OCI-LY7 (cell line): ENCODE measurements at regions not wholly inside any gene's neighbourhood (a gene's known extent, or its start where the extent isn't known, plus 50 kb on each side); places are given as distances from the start of the nearest gene placed in this dataset.
"Not testable (repeated sequence)": the region's sequence is repeated elsewhere in the genome, so short reads cannot be mapped to it uniquely, and the experiment has no call there.

Source experiments
- BruUV-seq: library from RNA; stranded (reverse); fragments of 400-500 nt; replicated peaks from 2 replicates; lab custom pipeline; 2021; lab: Mats Ljungman, UMichigan
- CTCF ChIA-PET: fragments of 300-600 bp; sonication (Branson Sonifier 250); formaldehyde crosslinking; loops from one replicate; lab custom pipeline; 2022; ENCODE audit warnings: antibody characterized with exemption; ENCODE audit not compliant: unreplicated experiment; lab: Charles Lee
- POLR2A ChIA-PET: fragments of 300-600 bp; sonication (Branson Sonifier 250); formaldehyde crosslinking; loops from one replicate; lab custom pipeline; 2022; ENCODE audit warnings: antibody characterized with exemption; lab: Charles Lee
- DNase-seq: peaks from one replicate; pipeline ENCODE4 v3.0.0-alpha.2; 2015; ENCODE audit warnings: low spot score
- H2AFZ ChIP-seq: fragments of 200-600 bp; sonication (generic), shearing (Covaris generic); 2 replicates; pipeline ENCODE4 v1.6.1; 2014; ENCODE audit warnings: mild to moderate bottlenecking, antibody characterized with exemption, low read length, moderate library complexity
- H3K27ac ChIP-seq: fragments of 200-600 bp; sonication (generic); 2 replicates; pipeline ENCODE4 v1.5.1; 2014; ENCODE audit warnings: mixed run types, low read depth, mild to moderate bottlenecking, moderate library complexity, low read length, inconsistent platforms; ENCODE audit not compliant: poor library complexity, severe bottlenecking
- H3K36me3 ChIP-seq: fragments of 200-600 bp; sonication (generic); 2 replicates; pipeline ENCODE4 v1.6.1; 2014; ENCODE audit warnings: mild to moderate bottlenecking, antibody characterized with exemption, low read length, moderate library complexity, mixed read lengths; ENCODE audit not compliant: insufficient read depth
- H3K4me1 ChIP-seq: fragments of 200-600 bp; sonication (generic); 2 replicates; pipeline ENCODE4 v1.5.1; 2014; ENCODE audit warnings: mild to moderate bottlenecking, low read length; ENCODE audit not compliant: insufficient read depth, poor library complexity, severe bottlenecking
- H3K4me2 ChIP-seq: fragments of 200-600 bp; sonication (generic); 2 replicates; pipeline ENCODE4 v1.6.1; 2014; ENCODE audit warnings: mild to moderate bottlenecking, low read length
- H3K4me3 ChIP-seq: fragments of 200-600 bp; sonication (generic); 2 replicates; pipeline ENCODE4 v1.5.1; 2014; ENCODE audit warnings: mild to moderate bottlenecking, low read depth, low read length; ENCODE audit not compliant: poor library complexity, severe bottlenecking
- H3K79me2 ChIP-seq: fragments of 200-600 bp; sonication (generic); 2 replicates; pipeline ENCODE4 v1.6.1; 2016; ENCODE audit warnings: low read depth, mild to moderate bottlenecking, low read length, moderate library complexity, mixed read lengths; ENCODE audit not compliant: insufficient read depth
- H3K9me2 ChIP-seq: fragments of 200-600 bp; sonication (generic); 2 replicates; pipeline ENCODE4 v1.6.1; 2016; ENCODE audit warnings: mild to moderate bottlenecking, low read length, mixed read lengths; ENCODE audit not compliant: insufficient read depth
- H3K9me3 ChIP-seq: fragments of 200-600 bp; sonication (generic); 2 replicates; pipeline ENCODE4 v1.6.1; 2014; ENCODE audit warnings: mild to moderate bottlenecking, mixed run types, low read length, mixed read lengths
- H4K20me1 ChIP-seq: fragments of 200-600 bp; sonication (generic); 2 replicates; pipeline ENCODE4 v1.6.1; 2014; ENCODE audit warnings: mild to moderate bottlenecking, antibody characterized with exemption, low read length, moderate library complexity, mixed read lengths; ENCODE audit not compliant: insufficient read depth
- EZH2phosphoT487 ChIP-seq: fragments of 200-600 bp; sonication (generic); IDR thresholded peaks from 2 replicates; pipeline ENCODE4 v1.6.1; 2018; ENCODE audit warnings: low read depth, borderline replicate concordance, mild to moderate bottlenecking, mixed run types, antibody characterized with exemption, low read length, moderate library complexity, mixed read lengths
- intact Hi-C: fragments of 100-400 bp; cut with micrococcal nuclease; formaldehyde crosslinking; loops from one replicate; pipeline ENCODE4 v1.10.0; 2022; ENCODE audit not compliant: unreplicated experiment
- TF ChIP-seq, protein P1 (sequence below): fragments of 200-600 bp; sonication (generic); conservative IDR thresholded peaks from 2 replicates; pipeline ENCODE4 v1.5.1; 2014; ENCODE audit warnings: mild to moderate bottlenecking, antibody characterized with exemption, low read length, moderate library complexity, mixed read lengths

DNA sequence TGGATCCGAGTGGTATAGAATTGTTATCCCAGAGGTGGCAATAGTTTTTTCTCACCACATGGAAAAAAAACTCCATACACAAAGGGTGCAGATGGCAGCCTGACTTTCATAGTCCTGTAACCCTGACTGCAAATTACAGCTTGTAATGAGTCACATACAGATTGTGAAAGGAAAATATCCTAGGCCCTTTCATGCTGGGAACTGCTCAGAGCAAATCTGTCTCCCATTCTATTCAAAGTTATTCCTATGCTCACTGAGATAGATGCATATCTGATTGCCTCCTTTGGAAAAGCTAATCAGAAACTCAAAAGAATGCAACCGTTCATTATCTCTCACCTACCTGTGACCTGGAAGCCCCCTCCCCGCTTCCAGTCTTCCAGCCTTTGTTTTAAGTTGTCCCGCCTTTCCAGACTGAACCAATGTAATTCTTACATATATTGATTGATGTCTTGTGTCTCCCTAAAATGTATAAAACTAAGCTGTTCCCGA is 108.7 kb upstream of the MAP3K4 start:
- ChIA-PET POLR2A (interaction anchor here (0.7 kb wide), 1 partner anchor 72 kb away, joined by 3 read pairs; no protein-coding TSS in a partner anchor), CTCF (no interaction called here)
- H3K9me2 ChIP-seq, result no peaks in the 10 kb centered on the region
- no peak overlapping the region for H3K4me2 ChIP-seq
- no peaks in the 10 kb centered on the region for H4K20me1 ChIP-seq
- H3K4me3 ChIP-seq, result no peak overlapping the region
- no peak overlapping the region for H2AFZ ChIP-seq
- H3K4me1 ChIP-seq, result no peaks in the 10 kb centered on the region
- TF ChIP-seq, protein P1, sequence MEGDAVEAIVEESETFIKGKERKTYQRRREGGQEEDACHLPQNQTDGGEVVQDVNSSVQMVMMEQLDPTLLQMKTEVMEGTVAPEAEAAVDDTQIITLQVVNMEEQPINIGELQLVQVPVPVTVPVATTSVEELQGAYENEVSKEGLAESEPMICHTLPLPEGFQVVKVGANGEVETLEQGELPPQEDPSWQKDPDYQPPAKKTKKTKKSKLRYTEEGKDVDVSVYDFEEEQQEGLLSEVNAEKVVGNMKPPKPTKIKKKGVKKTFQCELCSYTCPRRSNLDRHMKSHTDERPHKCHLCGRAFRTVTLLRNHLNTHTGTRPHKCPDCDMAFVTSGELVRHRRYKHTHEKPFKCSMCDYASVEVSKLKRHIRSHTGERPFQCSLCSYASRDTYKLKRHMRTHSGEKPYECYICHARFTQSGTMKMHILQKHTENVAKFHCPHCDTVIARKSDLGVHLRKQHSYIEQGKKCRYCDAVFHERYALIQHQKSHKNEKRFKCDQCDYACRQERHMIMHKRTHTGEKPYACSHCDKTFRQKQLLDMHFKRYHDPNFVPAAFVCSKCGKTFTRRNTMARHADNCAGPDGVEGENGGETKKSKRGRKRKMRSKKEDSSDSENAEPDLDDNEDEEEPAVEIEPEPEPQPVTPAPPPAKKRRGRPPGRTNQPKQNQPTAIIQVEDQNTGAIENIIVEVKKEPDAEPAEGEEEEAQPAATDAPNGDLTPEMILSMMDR, result no peak
- TF ChIP-seq EZH2phosphoT487, result no peak
- BruUV-seq, result no TSS peak
- intact Hi-C loops, result no loop called here
- no peak overlapping the region for H3K27ac ChIP-seq
- H3K79me2 ChIP-seq, result no peaks in the 10 kb centered on the region
- no peaks in the 10 kb centered on the region for H3K9me3 ChIP-seq
- DNase-seq, result no peak
- H3K36me3 ChIP-seq, result no peaks in the 10 kb centered on the region

DNA sequence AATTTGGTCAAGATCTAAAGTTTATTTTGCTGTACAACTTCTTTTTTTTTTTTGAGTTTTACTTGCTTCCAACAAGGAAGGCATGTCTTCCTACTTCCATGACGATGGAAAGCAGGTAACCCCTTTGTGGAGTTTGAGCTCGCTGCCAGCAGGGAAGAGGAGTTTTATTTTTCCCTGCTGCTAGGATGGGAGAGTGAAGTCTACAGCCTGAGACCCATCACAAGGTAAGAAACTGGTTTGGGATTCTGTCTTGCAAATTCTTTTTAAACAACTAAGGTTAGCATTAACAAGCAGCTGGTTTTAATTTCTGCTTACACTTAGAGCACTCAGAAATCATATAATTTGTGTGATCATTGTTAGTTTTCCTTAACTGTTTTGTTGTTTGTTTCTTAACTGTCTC is 108.0 kb upstream of the MAP3K4 start:
- intact Hi-C loops, result no loop called here
- ChIA-PET CTCF (no interaction called here), POLR2A (no interaction called here)
- H3K79me2 ChIP-seq, result no peaks in the 10 kb centered on the region
- H3K4me3 ChIP-seq, result no peak overlapping the region
- H3K27ac ChIP-seq, result no peak overlapping the region
- no peak for DNase-seq
- no peaks in the 10 kb centered on the region for H3K4me1 ChIP-seq
- no TSS peak for BruUV-seq
- H2AFZ ChIP-seq, result no peak overlapping the region
- H4K20me1 ChIP-seq, result no peaks in the 10 kb centered on the region
- H3K36me3 ChIP-seq, result no peaks in the 10 kb centered on the region
- no peak for TF ChIP-seq EZH2phosphoT487
- TF ChIP-seq, protein P1, result no peak
- H3K9me3 ChIP-seq, result no peaks in the 10 kb centered on the region
- no peaks in the 10 kb centered on the region for H3K9me2 ChIP-seq
- no peak overlapping the region for H3K4me2 ChIP-seq

DNA sequence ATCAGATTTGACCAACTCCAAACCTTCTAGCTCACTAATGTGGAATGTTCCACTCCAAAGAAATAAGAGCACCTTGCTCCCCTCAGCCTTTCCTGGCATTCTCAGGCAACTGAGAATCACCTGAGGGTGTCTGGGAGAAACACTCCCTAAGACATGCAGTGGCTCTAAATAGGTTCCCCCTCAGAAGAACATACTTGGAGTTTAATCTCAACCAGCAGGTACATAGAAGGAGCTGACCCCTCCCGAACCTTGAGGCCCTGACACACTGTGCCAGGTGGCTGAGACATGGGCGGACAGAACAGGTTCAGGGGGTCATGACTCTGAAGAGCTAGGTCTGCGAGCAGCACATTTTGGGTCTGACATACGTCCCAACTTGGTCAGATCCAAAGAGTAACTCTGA is 107.6 kb upstream of the MAP3K4 start:
- Histone ChIP-seq H4K20me1 (no peaks in the 10 kb centered on the region), H3K79me2 (no peaks in the 10 kb centered on the region), H3K27ac (no peak overlapping the region), H3K9me3 (no peaks in the 10 kb centered on the region), H3K9me2 (no peaks in the 10 kb centered on the region), H2AFZ (no peak overlapping the region), H3K4me2 (no peak overlapping the region), H3K4me1 (no peaks in the 10 kb centered on the region), H3K36me3 (no peaks in the 10 kb centered on the region), H3K4me3 (no peak overlapping the region)
- ChIA-PET POLR2A (interaction anchor here (0.7 kb wide), 1 partner anchor 11 kb away, joined by 3 read pairs; no protein-coding TSS in a partner anchor), CTCF (no interaction called here)
- no peak for DNase-seq
- no TSS peak for BruUV-seq
- intact Hi-C loops, result no loop called here
- TF ChIP-seq, protein P1, result no peak
- TF ChIP-seq EZH2phosphoT487, result no peak

DNA sequence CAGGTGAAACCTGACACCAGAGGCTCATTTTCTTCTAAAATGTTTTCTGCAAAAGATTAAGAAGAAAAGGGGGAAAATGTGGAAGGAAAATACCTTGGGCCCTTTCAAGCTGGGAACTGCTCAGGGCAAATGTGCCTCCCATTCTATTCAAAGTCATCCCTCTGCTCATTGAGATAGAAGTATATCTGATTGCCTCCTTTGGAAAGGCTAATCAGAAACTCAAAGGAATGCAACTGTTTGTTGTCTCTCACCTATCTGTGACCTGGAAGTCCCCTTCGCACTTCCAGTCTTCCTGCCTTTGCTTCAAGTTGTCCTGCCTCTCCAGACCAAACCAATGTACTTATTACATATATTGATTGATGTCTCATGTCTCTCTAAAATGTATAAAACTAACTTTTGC is 102.4 kb upstream of the MAP3K4 start:
- intact Hi-C loops, H3K9me2 ChIP-seq, H3K36me3 ChIP-seq, H3K27ac ChIP-seq, CTCF ChIA-PET, H3K4me3 ChIP-seq, POLR2A ChIA-PET, H3K4me1 ChIP-seq, DNase-seq, H3K4me2 ChIP-seq, H3K79me2 ChIP-seq, H2AFZ ChIP-seq, H4K20me1 ChIP-seq, H3K9me3 ChIP-seq, BruUV-seq: not testable (repeated sequence)
